Adrenal gland (tissue), 9 donors: ENCODE measurements at regions not wholly inside any gene's neighbourhood (a gene's known extent, or its start where the extent isn't known, plus 50 kb on each side); places are given as distances from the start of the nearest gene placed in this dataset.

Experiments
- DNase-seq, 7 donors: peaks; one replicate each; pipeline ENCODE4 v3.0.0-alpha.2; 2019 to 2020
- H3K27ac ChIP-seq, 5 donors: fragments of 200-600 bp; sonication (generic) in 4 of 5; 1 replicate in 3 of 5; 2 replicates in 2 of 5; pipeline versions ENCODE4 v1.5.1 to v1.8.0; 2016 to 2020; ENCODE audit warnings: mild to moderate bottlenecking in 1 of 5
- H3K27me3 ChIP-seq: fragments of 200-600 bp; 2 replicates; pipeline ENCODE4 v1.8.0; 2021
- H3K36me3 ChIP-seq, 2 donors: fragments of 200-600 bp; replicated peaks in 1 of 2; 1 replicate in 1 of 2; 2 replicates in 1 of 2; pipeline versions ENCODE4 v1.5.1 to v1.8.0; 2018 to 2022
- H3K4me1 ChIP-seq, 2 donors: fragments of 200-600 bp; replicated peaks in 1 of 2; 1 replicate in 1 of 2; 2 replicates in 1 of 2; pipeline versions ENCODE4 v1.5.1 to v1.8.0; 2018 to 2021
- H3K4me3 ChIP-seq, 4 donors: fragments of 200-600 bp; sonication (generic) in 3 of 4; one replicate each; pipeline ENCODE4 v1.5.1; 2016 to 2018
- H3K9me3 ChIP-seq, 3 donors: fragments of 200-600 bp; sonication (generic) in 1 of 3; replicated peaks in 1 of 3; 1 replicate in 2 of 3; 2 replicates in 1 of 3; pipeline versions ENCODE4 v1.5.1 to v1.8.0; 2016 to 2021
- CTCF ChIP-seq, 6 experiments: fragments of 450-650 bp in 4 of 6; fragments of 200-600 bp in 2 of 6; sonication (generic) in 1 of 6; IDR thresholded peaks; 1 replicate in 5 of 6; 2 replicates in 1 of 6; pipeline versions ENCODE4 v1.5.1 to v1.8.0; 2016 to 2021; ENCODE audit warnings: antibody characterized with exemption in 6 of 6, mild to moderate bottlenecking in 2 of 6, moderate library complexity in 1 of 6
- POLR2A ChIP-seq, 2 donors: fragments of 450-650 bp; IDR thresholded peaks; one replicate each; pipeline ENCODE4 v1.6.1; 2017; ENCODE audit warnings: antibody characterized with exemption in 2 of 2, mild to moderate bottlenecking in 2 of 2, moderate library complexity in 1 of 2
- WGBS, 4 donors: extraction: QIAGEN DNeasy Blood & Tissue Kit in 2 of 4; methylation state at CpG; one replicate each; pipeline versions ENCODE4 v1.1.5 to v1.1.7; 2013 to 2017; 5-methylcytosine and 5-hydroxymethylcytosine counted together
- intact Hi-C, 2 donors: fragments of 100-400 bp; cut with DNase I; formaldehyde crosslinking; loops; one replicate each; pipeline versions ENCODE4 v1.14.1 to v1.15.0; 2022 to 2023
- donor health status: healthy with polysubstance abuse.
- donor health status: Bipolar disorder and iron deficiency.
- donor health status: DM: yes; HTN: yes; CAD: no.
- donor health status: DM: no; HTN: no; CAD: no.
- donor health status: DM: no; HTN: no; CAD: no.

GRCh38 chr1:219989766-219990165 is 56.5 kb downstream of the EPRS1 start:
- peaks cover 0 to 8% of the 10 kb centered on the region in 2 donors for H3K36me3 ChIP-seq
- intact Hi-C loops, result no loop called here
- 72 to 97% (median 88%) methylated on average over 4 of the region's 4 CpGs for WGBS, 4 donors

GRCh38 chr1:219988818-219989217 is 57.5 kb downstream of the EPRS1 start:
- Histone ChIP-seq H3K27me3 (no peaks in the 10 kb centered on the region), H3K36me3 (peaks cover 0 to 13% of the 10 kb centered on the region in 2 donors)

More at GRCh38 chr1:219989766-219990165, 56.5 kb downstream of the EPRS1 start:
- H3K9me3 ChIP-seq, result no peaks in the 10 kb centered on the region
- no peak overlapping the region for H3K27ac ChIP-seq
- TF ChIP-seq POLR2A (IDR thresholded peaks at IDR 0.05) (no peak), CTCF (IDR thresholded peaks at IDR 0.05) (no peak)
- no peaks in the 10 kb centered on the region for H3K27me3 ChIP-seq
- no peaks in the 10 kb centered on the region for H3K4me1 ChIP-seq
- no peak overlapping the region for H3K4me3 ChIP-seq
- DNase-seq, result no peak

GRCh38 chr1:219988387-219988786 is 57.9 kb downstream of the EPRS1 start:
- Histone ChIP-seq H3K4me1 (no peaks in the 10 kb centered on the region), H3K27ac (no peak overlapping the region), H3K27me3 (no peaks in the 10 kb centered on the region), H3K9me3 (no peaks in the 10 kb centered on the region), H3K36me3 (peaks cover 0 to 13% of the 10 kb centered on the region in 2 donors), H3K4me3 (no peak overlapping the region)
- TF ChIP-seq POLR2A (IDR thresholded peaks at IDR 0.05) (no peak), CTCF (IDR thresholded peaks at IDR 0.05) (no peak)
- no peak for DNase-seq
- intact Hi-C loops, result no loop called here
- 88 to 92% (median 90%) methylated on average over 5 of the region's 5 CpGs for WGBS, 4 donors

More at GRCh38 chr1:219988818-219989217, 57.5 kb downstream of the EPRS1 start:
- no peak overlapping the region for H3K27ac ChIP-seq
- H3K4me1 ChIP-seq, result no peaks in the 10 kb centered on the region
- intact Hi-C loops, result no loop called here
- no peaks in the 10 kb centered on the region for H3K9me3 ChIP-seq
- no peak for TF ChIP-seq POLR2A (IDR thresholded peaks at IDR 0.05)
- no peak for TF ChIP-seq CTCF (IDR thresholded peaks at IDR 0.05)
- H3K4me3 ChIP-seq, result no peak overlapping the region
- no peak for DNase-seq

GRCh38 chr1:219987325-219987724 is 59.0 kb upstream of the SLC30A10 start:
- Histone ChIP-seq H3K27me3 (no peaks in the 10 kb centered on the region), H3K27ac (no peak overlapping the region), H3K36me3 (peaks cover 0 to 21% of the 10 kb centered on the region in 2 donors), H3K9me3 (no peaks in the 10 kb centered on the region), H3K4me1 (peaks cover 0 to 4% of the 10 kb centered on the region in 2 donors), H3K4me3 (no peak overlapping the region)
- WGBS, 4 donors, result 90 to 98% (median 98%) methylated on average over 2 of the region's 2 CpGs
- TF ChIP-seq POLR2A (IDR thresholded peaks at IDR 0.05) (no peak), CTCF (IDR thresholded peaks at IDR 0.05) (no peak)
- no peak for DNase-seq
- intact Hi-C loops, result no loop called here
